BE2C (cell line): ENCODE measurements at regions not wholly inside any gene's neighbourhood (a gene's known extent, or its start where the extent isn't known, plus 50 kb on each side); places are given as distances from the start of the nearest gene placed in this dataset.

ENCODE experiments used
- DNase-seq: peaks from one replicate; pipeline ENCODE4 v3.0.0-alpha.2; 2020
- H3K27me3 ChIP-seq: fragments of 250-450 bp; sonication (Bioruptor Pico); 2 replicates; pipeline ENCODE4 v1.5.1; 2020; ENCODE audit warnings: mild to moderate bottlenecking
- H3K36me3 ChIP-seq: fragments of 250-450 bp; sonication (Bioruptor Pico); 2 replicates; pipeline ENCODE4 v1.5.1; 2020; ENCODE audit warnings: mild to moderate bottlenecking
- H3K4me1 ChIP-seq: fragments of 250-450 bp; sonication (Bioruptor Pico); 2 replicates; pipeline ENCODE4 v1.5.1; 2020
- H3K4me3 ChIP-seq: 2 replicates; pipeline ENCODE4 v1.5.1; 2011; ENCODE audit warnings: low read depth, low read length
- H3K9me3 ChIP-seq: fragments of 250-450 bp; sonication (Bioruptor Pico); 2 replicates; pipeline ENCODE4 v1.5.1; 2020
- TF ChIP-seq, protein P1 (sequence below): IDR thresholded peaks from 2 replicates; pipeline ENCODE4 v1.5.1; 2012; ENCODE audit warnings: mild to moderate bottlenecking, low read depth, low read length

GRCh38 chr2:15798701-15799431 is 141.5 kb upstream of the MYCN start:
- Histone ChIP-seq H3K9me3 (no peaks in the 10 kb centered on the region), H3K4me1 (no peaks in the 10 kb centered on the region), H3K4me3 (no peak overlapping the region), H3K27me3 (peaks cover 3% of the 10 kb centered on the region; the same call in 1 of the 2 replicates), H3K36me3 (no peaks in the 10 kb centered on the region)
- TF ChIP-seq, protein P1, sequence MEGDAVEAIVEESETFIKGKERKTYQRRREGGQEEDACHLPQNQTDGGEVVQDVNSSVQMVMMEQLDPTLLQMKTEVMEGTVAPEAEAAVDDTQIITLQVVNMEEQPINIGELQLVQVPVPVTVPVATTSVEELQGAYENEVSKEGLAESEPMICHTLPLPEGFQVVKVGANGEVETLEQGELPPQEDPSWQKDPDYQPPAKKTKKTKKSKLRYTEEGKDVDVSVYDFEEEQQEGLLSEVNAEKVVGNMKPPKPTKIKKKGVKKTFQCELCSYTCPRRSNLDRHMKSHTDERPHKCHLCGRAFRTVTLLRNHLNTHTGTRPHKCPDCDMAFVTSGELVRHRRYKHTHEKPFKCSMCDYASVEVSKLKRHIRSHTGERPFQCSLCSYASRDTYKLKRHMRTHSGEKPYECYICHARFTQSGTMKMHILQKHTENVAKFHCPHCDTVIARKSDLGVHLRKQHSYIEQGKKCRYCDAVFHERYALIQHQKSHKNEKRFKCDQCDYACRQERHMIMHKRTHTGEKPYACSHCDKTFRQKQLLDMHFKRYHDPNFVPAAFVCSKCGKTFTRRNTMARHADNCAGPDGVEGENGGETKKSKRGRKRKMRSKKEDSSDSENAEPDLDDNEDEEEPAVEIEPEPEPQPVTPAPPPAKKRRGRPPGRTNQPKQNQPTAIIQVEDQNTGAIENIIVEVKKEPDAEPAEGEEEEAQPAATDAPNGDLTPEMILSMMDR = no peak
- no peak for DNase-seq

- Histone ChIP-seq H3K4me1 (no peaks in the 10 kb centered on the region), H3K27me3 (peaks cover 3% of the 10 kb centered on the region; the same call in 1 of the 2 replicates), H3K4me3 (no peak overlapping the region), H3K36me3 (no peaks in the 10 kb centered on the region), H3K9me3 (no peaks in the 10 kb centered on the region)
- TF ChIP-seq, protein P1 = no peak
- DNase-seq = no peak
These were observed 140.9 kb upstream of the MYCN start for GRCh38 chr2:15799432-15799827.

GRCh38 chr2:15800495-15801329 is 139.6 kb upstream of the MYCN start:
- no peak for DNase-seq
- Histone ChIP-seq H3K4me3 (no peak overlapping the region), H3K9me3 (no peaks in the 10 kb centered on the region), H3K36me3 (no peaks in the 10 kb centered on the region), H3K4me1 (no peaks in the 10 kb centered on the region), H3K27me3 (peaks cover 3% of the 10 kb centered on the region; the same call in 1 of the 2 replicates)
- TF ChIP-seq, protein P1 = no peak

- Histone ChIP-seq H3K9me3 (no peaks in the 10 kb centered on the region), H3K36me3 (no peaks in the 10 kb centered on the region), H3K27me3 (peaks cover 3% of the 10 kb centered on the region; the same call in 1 of the 2 replicates), H3K4me3 (no peak overlapping the region), H3K4me1 (no peaks in the 10 kb centered on the region)
- no peak for DNase-seq
- TF ChIP-seq, protein P1 = no peak
These were observed 138.9 kb upstream of the MYCN start for GRCh38 chr2:15801439-15801838.

GRCh38 chr2:15801904-15802303 is 138.4 kb upstream of the MYCN start:
- Histone ChIP-seq H3K36me3 (no peaks in the 10 kb centered on the region), H3K9me3 (no peaks in the 10 kb centered on the region), H3K4me3 (no peak overlapping the region), H3K4me1 (no peaks in the 10 kb centered on the region), H3K27me3 (peaks cover 3% of the 10 kb centered on the region; the same call in 1 of the 2 replicates)
- DNase-seq = no peak
- TF ChIP-seq, protein P1 = no peak
